ENCODE measurements at regions not wholly inside any gene's neighbourhood (a gene's known extent, or its start where the extent isn't known, plus 50 kb on each side); places are given as distances from the start of the nearest gene placed in this dataset.

GRCh38 chr5:173542159-173542558 is 74.3 kb downstream of the BOD1 start:
- no peak overlapping the region for H2AK5ac ChIP-seq (ENCODE audit: low read depth, low read length)
- no peak overlapping the region for H2BK20ac ChIP-seq (ENCODE audit: low read depth, low read length)
- TF ChIP-seq NFE2L2 (IDR thresholded peaks at IDR 0.05; ENCODE audit: low read depth, low read length) (no peak), MAZ (IDR thresholded peaks at IDR 0.05; ENCODE audit: borderline replicate concordance, low read depth, low read length) (no peak), MXI1 (IDR thresholded peaks at IDR 0.05; ENCODE audit: borderline replicate concordance, low read depth, low read length) (no peak), RCOR1 (IDR thresholded peaks at IDR 0.05; ENCODE audit: insufficient replicate concordance, low read length) (no peak), BHLHE40 (IDR thresholded peaks at IDR 0.05; ENCODE audit: low read depth, low read length) (no peak), FOS (IDR thresholded peaks at IDR 0.05; ENCODE audit: low read depth, low read length) (no peak), MAFK (IDR thresholded peaks at IDR 0.05; ENCODE audit: low read depth, low read length) (no peak), USF2 (IDR thresholded peaks at IDR 0.05; ENCODE audit: low read depth, low read length) (no peak), SMC3 (IDR thresholded peaks at IDR 0.05; ENCODE audit: low read depth, low read length) (no peak), CTCF (conservative IDR thresholded peaks at IDR 0.05; ENCODE audit: low read depth, low read length) (no peak), RAD21 (IDR thresholded peaks at IDR 0.05; ENCODE audit: low read length) (no peak), CEBPB (IDR thresholded peaks at IDR 0.05; ENCODE audit: low read depth, low read length) (no peak), RFX5 (IDR thresholded peaks at IDR 0.05; ENCODE audit: low read depth, low read length) (no peak), POLR2A (IDR thresholded peaks at IDR 0.05; ENCODE audit: low read depth, low read length) (no peak), CHD1 (IDR thresholded peaks at IDR 0.05; ENCODE audit: low read depth, low read length) (no peak)
- TF ChIP-seq, protein P1, sequence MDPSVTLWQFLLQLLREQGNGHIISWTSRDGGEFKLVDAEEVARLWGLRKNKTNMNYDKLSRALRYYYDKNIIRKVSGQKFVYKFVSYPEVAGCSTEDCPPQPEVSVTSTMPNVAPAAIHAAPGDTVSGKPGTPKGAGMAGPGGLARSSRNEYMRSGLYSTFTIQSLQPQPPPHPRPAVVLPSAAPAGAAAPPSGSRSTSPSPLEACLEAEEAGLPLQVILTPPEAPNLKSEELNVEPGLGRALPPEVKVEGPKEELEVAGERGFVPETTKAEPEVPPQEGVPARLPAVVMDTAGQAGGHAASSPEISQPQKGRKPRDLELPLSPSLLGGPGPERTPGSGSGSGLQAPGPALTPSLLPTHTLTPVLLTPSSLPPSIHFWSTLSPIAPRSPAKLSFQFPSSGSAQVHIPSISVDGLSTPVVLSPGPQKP (IDR thresholded peaks at IDR 0.05; ENCODE audit: borderline replicate concordance, low read depth, low read length): no peak
- H3K9me3 ChIP-seq (ENCODE audit: control insufficient read depth, insufficient read depth, low read length): no peaks in the 10 kb centered on the region
- H3K23ac ChIP-seq (ENCODE audit: low read depth, low read length): no peak overlapping the region
- 94% methylated on average over 4 of the region's 4 CpGs; no CpG with 5 or more reads in 1 of the 2 experiments for WGBS, 2 experiments (ENCODE audit: extremely low coverage in 2 of 2, insufficient read length in 1 of 2)
- H4K5ac ChIP-seq (ENCODE audit: low read depth, low read length): no peak overlapping the region
- H4K91ac ChIP-seq (ENCODE audit: insufficient read depth, low read depth, low read length): no peak overlapping the region
- H3K9ac ChIP-seq (ENCODE audit: low read depth, low read length): no peak overlapping the region
- no peak overlapping the region for H3K4me2 ChIP-seq (ENCODE audit: low read depth, low read length)
- H3K4me1 ChIP-seq (ENCODE audit: control insufficient read depth, insufficient read depth, low read length): no peaks in the 10 kb centered on the region
- no peak overlapping the region for H3K27ac ChIP-seq (ENCODE audit: insufficient read depth, low read length)
- H3K4me3 ChIP-seq (ENCODE audit: insufficient read depth, low read depth, low read length): no peak overlapping the region
- DNase-seq (no peak), ATAC-seq (ENCODE audit: low read depth) (no peak)
- H2BK5ac ChIP-seq (ENCODE audit: low read depth, low read length, poor library complexity, severe bottlenecking): no peak overlapping the region
- 0 out of 2 replicates have a peak, but pooled peaks cover 2% of the 10 kb centered on the region for H3K9me1 ChIP-seq (ENCODE audit: insufficient read depth, low read length)
- no peaks in the 10 kb centered on the region for H3K36me3 ChIP-seq (ENCODE audit: control insufficient read depth, insufficient read depth, low read length)
- intact Hi-C loops (cut with micrococcal nuclease): no loop called here
- H3K18ac ChIP-seq (ENCODE audit: low read depth, low read length): no peak overlapping the region
- ChIA-PET CTCF (interaction anchor here (0.8 kb wide), 1 partner anchor 10 kb away, joined by 3 read pairs; no protein-coding TSS in a partner anchor), POLR2A (ENCODE audit: unreplicated experiment) (no interaction called here)
- no peak overlapping the region for H3K14ac ChIP-seq (replicated peaks; ENCODE audit: low read depth, low read length)
- H2AK9ac ChIP-seq (replicated peaks; ENCODE audit: low read depth, low read length, poor library complexity): no peak overlapping the region
- no peak overlapping the region for H3K4ac ChIP-seq (ENCODE audit: low read depth, low read length)
- H2BK120ac ChIP-seq (ENCODE audit: low read depth, low read length): no peak overlapping the region
- H3K79me1 ChIP-seq (ENCODE audit: low read depth in 1 of 2, low read length in 2 of 2): no peaks in the 10 kb centered on the region
- BruUV-seq (replicated peaks): no TSS peak
- H4K8ac ChIP-seq (ENCODE audit: low read depth in 2 of 2, low read length in 2 of 2): no peak overlapping the region
- no peak overlapping the region for H2AFZ ChIP-seq (replicated peaks; ENCODE audit: low read length, poor library complexity)
- no peaks in the 10 kb centered on the region for H4K20me1 ChIP-seq (ENCODE audit: insufficient read depth, low read length)
- 0 out of 2 replicates have a peak, but pooled peaks cover 1% of the 10 kb centered on the region for H3K27me3 ChIP-seq (ENCODE audit: control insufficient read depth, insufficient read depth, low read length)
- in situ Hi-C loops (cut with MboI; ENCODE audit: low sequenced_read_pairs): no loop called here
- dilution Hi-C loops (cut with HindIII; ENCODE audit: low sequenced_read_pairs, unreplicated experiment): no loop called here
- H3K56ac ChIP-seq (ENCODE audit: extremely low read depth, insufficient read depth, low read length): no peak overlapping the region
- H2BK15ac ChIP-seq (ENCODE audit: low read depth, low read length): no peak overlapping the region
